GM12875 (cell line): ENCODE measurements at regions not wholly inside any gene's neighbourhood (a gene's known extent, or its start where the extent isn't known, plus 50 kb on each side); places are given as distances from the start of the nearest gene placed in this dataset.

Experiments
- H3K4me3 ChIP-seq: one replicate; pipeline ENCODE4 v1.5.1; 2011; ENCODE audit warnings: low read depth, low read length, control low read depth
- TF ChIP-seq, protein P1 (sequence below): IDR thresholded peaks from 2 replicates; pipeline ENCODE4 v1.5.1; 2011; ENCODE audit warnings: low read depth, mild to moderate bottlenecking, control low read depth, inconsistent platforms, low read length, moderate library complexity, borderline replicate concordance; ENCODE audit not compliant: insufficient read depth

DNA sequence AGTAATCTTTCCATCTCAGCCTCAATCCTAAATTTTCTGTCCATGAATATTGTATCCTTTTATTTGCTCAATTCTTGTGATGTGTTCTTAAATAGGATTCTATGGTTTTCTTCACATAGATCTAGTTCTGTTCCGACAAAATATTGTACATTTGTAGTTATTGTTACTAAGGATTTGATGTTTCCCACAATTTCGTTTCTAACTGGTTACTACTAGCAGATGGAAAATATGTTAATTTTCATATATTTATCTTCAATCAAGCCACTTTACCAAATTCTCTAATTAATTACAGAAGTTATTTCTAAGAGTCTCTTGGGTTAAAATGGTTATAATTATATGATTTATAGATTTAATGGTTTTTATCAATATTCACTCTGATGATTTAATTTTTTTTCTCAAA, 60.3 kb downstream of the SEC61B start:
- H3K4me3 ChIP-seq: no peak overlapping the region
- TF ChIP-seq, protein P1, sequence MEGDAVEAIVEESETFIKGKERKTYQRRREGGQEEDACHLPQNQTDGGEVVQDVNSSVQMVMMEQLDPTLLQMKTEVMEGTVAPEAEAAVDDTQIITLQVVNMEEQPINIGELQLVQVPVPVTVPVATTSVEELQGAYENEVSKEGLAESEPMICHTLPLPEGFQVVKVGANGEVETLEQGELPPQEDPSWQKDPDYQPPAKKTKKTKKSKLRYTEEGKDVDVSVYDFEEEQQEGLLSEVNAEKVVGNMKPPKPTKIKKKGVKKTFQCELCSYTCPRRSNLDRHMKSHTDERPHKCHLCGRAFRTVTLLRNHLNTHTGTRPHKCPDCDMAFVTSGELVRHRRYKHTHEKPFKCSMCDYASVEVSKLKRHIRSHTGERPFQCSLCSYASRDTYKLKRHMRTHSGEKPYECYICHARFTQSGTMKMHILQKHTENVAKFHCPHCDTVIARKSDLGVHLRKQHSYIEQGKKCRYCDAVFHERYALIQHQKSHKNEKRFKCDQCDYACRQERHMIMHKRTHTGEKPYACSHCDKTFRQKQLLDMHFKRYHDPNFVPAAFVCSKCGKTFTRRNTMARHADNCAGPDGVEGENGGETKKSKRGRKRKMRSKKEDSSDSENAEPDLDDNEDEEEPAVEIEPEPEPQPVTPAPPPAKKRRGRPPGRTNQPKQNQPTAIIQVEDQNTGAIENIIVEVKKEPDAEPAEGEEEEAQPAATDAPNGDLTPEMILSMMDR: no peak

DNA sequence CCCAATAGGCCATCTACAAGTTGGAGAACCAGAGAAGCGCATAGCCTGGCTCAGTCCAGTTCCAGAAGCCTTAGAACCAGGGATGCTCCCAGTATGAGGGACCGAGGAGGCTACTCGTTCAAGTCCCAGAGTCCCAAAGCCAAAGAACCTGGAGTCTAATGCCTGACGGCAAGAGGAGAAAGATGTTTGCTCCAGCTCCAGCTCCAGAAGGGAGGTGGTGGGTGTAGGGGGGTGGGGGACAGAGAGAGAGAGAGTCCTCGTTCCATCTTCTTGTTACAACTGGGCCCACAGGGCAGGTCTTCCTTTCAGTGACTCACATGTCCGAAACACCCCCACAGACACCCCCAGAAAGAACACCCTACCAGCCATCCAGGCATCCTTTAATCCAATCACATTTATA, 63.9 kb downstream of the SEC61B start:
- no peak overlapping the region for H3K4me3 ChIP-seq
- TF ChIP-seq, protein P1: no peak

DNA sequence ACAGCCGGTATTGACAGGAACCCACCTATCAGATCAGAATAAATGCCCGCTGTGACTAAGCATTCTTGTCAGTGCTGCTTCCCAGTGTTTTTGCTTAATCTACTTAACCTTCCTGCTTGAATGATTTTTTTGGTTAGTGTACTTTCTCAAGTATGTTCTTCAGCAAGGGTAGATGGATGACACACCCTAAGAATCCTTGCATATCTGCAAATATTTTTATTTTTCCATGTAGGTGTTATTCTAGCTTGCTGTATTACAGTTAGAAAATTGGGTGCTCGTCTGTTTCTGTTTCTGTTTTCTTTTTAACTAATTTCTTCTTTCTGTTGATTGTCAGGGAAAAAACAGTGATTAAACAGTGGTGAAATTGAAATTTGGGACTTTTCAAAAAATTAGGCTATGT, 64.5 kb downstream of the SEC61B start:
- TF ChIP-seq, protein P1: no peak

DNA sequence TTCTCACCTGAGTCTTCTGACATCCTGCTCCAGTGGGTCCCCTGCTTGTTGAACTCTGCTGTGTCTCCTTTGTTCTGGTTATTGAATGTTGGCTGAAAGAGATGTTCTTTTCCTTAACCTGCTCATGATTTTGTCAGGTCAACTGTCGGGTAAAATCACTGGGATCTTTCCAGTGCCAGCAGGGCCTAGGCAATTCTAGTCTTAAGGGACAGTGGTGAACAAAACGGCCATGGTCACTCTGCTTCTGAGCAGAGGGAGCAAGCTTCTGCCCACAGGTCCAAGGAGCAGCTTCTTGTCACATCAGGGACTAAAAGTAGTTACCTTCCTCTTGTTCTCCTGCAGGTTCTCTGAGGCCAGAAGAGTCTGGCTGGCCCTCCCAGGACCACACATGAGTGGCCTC, 65.6 kb downstream of the SEC61B start:
- H3K4me3 ChIP-seq: no peak overlapping the region
- TF ChIP-seq, protein P1: no peak

More for the DNA sequence above, 64.5 kb downstream of the SEC61B start:
- H3K4me3 ChIP-seq: no peak overlapping the region

DNA sequence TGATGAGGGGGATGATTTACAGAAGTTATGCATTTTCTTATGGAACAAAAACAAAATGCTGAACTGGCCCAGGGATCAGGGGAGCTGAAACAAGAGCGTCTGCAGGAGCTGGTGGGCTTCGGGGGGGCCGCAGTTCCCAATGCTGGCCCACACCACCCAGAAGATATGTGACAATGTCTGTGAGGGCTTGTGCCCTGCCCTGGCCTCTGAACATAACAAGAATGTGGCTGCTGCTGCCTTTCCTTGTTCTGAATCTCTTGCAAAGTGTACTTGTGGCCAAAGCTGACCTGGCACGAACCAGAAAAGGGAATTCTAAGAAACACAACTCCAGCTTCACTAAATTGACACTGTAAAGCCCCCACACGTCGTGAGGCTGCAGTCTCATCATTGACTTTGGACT, 66.7 kb downstream of the SEC61B start:
- H3K4me3 ChIP-seq: no peak overlapping the region
- TF ChIP-seq, protein P1: no peak

DNA sequence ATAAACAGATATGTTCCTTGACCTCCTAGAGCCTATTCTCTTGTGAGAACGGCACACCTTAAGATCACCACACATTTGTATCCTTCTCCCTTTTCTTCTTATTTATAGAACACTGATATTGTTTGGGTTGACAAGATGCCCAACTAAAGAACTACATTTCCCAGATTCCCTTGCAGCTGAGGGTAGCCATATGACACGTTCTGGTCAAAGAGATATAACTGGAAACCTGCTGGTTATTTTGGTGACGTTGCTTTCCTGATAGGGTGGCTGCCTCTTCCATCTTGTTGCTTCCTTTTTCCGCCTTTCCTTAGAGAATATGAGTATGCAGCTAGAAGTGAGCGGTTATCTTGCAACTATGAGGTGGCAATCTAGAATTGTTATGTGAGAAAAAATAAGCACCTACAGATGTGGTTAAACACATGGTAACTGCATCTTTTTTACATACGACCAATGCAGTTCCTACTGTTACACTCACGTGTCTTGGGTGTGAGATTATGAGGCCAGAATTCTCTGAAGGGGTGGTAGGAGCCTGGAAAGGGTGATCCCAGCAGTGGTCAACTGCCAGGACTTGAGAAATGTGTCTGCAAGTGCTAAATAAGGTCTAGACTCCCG, 72.9 kb downstream of the SEC61B start:
- no peak overlapping the region for H3K4me3 ChIP-seq

More for the DNA sequence above, 72.9 kb downstream of the SEC61B start:
- TF ChIP-seq, protein P1: no peak
